ENCODE measurements at regions not wholly inside any gene's neighbourhood (a gene's known extent, or its start where the extent isn't known, plus 50 kb on each side); places are given as distances from the start of the nearest gene placed in this dataset.

DNA sequence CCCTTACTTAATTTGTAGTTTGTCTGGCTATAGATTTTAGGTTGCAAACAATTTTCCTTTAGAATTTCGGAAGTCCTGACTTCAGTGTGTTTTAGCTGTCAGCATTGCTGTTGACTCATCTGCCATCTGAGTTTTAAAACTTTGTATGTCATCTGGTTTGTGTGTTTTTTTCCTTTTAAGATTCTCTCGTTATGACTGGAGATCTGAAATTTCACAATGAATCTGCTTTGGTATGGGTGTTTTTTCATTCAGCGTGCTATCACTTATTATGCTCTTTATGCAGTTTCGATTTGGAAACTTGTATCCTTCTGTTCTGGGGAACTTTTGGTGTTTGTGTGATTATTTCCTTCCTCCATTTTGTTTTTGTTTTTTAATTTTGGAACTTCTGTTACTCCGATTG, 53.7 kb upstream of the ZNF280D start:
- TF ChIP-seq ZNF709 (CRISPR knock-in tag; IDR thresholded peaks at IDR 0.05) (no peak), RAD21 (CRISPR knock-in tag; IDR thresholded peaks at IDR 0.05) (no peak), ZNF460 (CRISPR knock-in tag; IDR thresholded peaks at IDR 0.05; ENCODE audit: borderline replicate concordance) (no peak)
- TF ChIP-seq, protein P1, sequence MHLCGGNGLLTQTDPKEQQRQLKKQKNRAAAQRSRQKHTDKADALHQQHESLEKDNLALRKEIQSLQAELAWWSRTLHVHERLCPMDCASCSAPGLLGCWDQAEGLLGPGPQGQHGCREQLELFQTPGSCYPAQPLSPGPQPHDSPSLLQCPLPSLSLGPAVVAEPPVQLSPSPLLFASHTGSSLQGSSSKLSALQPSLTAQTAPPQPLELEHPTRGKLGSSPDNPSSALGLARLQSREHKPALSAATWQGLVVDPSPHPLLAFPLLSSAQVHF (CRISPR knock-in tag; IDR thresholded peaks at IDR 0.05), result no peak
- TF ChIP-seq, protein P2, sequence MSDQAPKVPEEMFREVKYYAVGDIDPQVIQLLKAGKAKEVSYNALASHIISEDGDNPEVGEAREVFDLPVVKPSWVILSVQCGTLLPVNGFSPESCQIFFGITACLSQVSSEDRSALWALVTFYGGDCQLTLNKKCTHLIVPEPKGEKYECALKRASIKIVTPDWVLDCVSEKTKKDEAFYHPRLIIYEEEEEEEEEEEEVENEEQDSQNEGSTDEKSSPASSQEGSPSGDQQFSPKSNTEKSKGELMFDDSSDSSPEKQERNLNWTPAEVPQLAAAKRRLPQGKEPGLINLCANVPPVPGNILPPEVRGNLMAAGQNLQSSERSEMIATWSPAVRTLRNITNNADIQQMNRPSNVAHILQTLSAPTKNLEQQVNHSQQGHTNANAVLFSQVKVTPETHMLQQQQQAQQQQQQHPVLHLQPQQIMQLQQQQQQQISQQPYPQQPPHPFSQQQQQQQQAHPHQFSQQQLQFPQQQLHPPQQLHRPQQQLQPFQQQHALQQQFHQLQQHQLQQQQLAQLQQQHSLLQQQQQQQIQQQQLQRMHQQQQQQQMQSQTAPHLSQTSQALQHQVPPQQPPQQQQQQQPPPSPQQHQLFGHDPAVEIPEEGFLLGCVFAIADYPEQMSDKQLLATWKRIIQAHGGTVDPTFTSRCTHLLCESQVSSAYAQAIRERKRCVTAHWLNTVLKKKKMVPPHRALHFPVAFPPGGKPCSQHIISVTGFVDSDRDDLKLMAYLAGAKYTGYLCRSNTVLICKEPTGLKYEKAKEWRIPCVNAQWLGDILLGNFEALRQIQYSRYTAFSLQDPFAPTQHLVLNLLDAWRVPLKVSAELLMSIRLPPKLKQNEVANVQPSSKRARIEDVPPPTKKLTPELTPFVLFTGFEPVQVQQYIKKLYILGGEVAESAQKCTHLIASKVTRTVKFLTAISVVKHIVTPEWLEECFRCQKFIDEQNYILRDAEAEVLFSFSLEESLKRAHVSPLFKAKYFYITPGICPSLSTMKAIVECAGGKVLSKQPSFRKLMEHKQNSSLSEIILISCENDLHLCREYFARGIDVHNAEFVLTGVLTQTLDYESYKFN (CRISPR knock-in tag; conservative IDR thresholded peaks at IDR 0.05), result no peak
- TF ChIP-seq, protein P3, sequence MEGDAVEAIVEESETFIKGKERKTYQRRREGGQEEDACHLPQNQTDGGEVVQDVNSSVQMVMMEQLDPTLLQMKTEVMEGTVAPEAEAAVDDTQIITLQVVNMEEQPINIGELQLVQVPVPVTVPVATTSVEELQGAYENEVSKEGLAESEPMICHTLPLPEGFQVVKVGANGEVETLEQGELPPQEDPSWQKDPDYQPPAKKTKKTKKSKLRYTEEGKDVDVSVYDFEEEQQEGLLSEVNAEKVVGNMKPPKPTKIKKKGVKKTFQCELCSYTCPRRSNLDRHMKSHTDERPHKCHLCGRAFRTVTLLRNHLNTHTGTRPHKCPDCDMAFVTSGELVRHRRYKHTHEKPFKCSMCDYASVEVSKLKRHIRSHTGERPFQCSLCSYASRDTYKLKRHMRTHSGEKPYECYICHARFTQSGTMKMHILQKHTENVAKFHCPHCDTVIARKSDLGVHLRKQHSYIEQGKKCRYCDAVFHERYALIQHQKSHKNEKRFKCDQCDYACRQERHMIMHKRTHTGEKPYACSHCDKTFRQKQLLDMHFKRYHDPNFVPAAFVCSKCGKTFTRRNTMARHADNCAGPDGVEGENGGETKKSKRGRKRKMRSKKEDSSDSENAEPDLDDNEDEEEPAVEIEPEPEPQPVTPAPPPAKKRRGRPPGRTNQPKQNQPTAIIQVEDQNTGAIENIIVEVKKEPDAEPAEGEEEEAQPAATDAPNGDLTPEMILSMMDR (CRISPR knock-in tag; IDR thresholded peaks at IDR 0.05), result no peak
- TF ChIP-seq, protein P4, sequence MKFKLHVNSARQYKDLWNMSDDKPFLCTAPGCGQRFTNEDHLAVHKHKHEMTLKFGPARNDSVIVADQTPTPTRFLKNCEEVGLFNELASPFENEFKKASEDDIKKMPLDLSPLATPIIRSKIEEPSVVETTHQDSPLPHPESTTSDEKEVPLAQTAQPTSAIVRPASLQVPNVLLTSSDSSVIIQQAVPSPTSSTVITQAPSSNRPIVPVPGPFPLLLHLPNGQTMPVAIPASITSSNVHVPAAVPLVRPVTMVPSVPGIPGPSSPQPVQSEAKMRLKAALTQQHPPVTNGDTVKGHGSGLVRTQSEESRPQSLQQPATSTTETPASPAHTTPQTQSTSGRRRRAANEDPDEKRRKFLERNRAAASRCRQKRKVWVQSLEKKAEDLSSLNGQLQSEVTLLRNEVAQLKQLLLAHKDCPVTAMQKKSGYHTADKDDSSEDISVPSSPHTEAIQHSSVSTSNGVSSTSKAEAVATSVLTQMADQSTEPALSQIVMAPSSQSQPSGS (CRISPR knock-in tag; IDR thresholded peaks at IDR 0.05), result no peak
- TF ChIP-seq, protein P5, sequence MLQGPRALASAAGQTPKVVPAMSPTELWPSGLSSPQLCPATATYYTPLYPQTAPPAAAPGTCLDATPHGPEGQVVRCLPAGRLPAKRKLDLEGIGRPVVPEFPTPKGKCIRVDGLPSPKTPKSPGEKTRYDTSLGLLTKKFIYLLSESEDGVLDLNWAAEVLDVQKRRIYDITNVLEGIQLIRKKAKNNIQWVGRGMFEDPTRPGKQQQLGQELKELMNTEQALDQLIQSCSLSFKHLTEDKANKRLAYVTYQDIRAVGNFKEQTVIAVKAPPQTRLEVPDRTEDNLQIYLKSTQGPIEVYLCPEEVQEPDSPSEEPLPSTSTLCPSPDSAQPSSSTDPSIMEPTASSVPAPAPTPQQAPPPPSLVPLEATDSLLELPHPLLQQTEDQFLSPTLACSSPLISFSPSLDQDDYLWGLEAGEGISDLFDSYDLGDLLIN (CRISPR knock-in tag; IDR thresholded peaks at IDR 0.05; ENCODE audit: borderline replicate concordance), result no peak
